ENCODE measurements at regions not wholly inside any gene's neighbourhood (a gene's known extent, or its start where the extent isn't known, plus 50 kb on each side); places are given as distances from the start of the nearest gene placed in this dataset.

DNA sequence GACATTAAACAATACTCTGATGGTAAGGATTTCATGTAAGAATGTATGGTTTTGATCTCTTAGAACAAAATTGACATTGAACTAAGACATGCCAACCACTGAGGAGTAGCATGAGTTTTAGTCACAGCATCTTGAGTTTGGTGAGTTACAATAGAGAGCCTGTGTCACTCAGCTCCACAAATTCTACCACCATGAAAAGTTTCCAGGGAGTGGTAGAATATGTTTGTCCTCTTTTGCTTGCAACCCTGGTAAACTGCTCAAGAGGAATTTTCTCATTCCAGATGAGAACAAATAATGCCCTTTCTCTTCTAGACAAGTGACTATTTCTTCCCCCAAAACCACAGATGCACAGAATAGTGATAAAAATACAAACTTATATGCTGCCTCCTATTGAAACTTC lies 502.0 kb upstream of the VRK2 start:
- in situ Hi-C loops (cut with MboI; ENCODE audit: low sequenced_read_pairs) = no loop called here

DNA sequence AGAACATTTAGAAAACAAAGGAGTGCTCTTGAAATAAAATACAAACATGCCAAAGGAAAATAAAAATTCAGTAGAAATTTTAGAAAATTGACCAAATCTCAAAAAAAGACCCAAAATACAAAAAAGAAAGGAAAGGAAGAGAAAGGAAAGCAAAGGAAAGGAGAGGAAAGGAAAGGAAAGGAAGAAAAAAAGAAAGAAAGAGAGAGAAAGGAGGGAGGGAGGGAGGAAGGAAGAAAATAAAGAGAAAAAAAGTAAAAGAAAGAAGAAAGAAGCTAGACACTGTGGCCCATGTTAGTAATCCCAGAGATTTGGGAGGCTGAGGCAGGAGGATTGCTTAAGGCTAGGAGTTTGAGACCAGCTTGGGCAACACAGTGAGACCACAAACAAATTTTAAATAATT lies 500.1 kb upstream of the VRK2 start:
- in situ Hi-C loops (cut with MboI; ENCODE audit: low sequenced_read_pairs) = no loop called here

DNA sequence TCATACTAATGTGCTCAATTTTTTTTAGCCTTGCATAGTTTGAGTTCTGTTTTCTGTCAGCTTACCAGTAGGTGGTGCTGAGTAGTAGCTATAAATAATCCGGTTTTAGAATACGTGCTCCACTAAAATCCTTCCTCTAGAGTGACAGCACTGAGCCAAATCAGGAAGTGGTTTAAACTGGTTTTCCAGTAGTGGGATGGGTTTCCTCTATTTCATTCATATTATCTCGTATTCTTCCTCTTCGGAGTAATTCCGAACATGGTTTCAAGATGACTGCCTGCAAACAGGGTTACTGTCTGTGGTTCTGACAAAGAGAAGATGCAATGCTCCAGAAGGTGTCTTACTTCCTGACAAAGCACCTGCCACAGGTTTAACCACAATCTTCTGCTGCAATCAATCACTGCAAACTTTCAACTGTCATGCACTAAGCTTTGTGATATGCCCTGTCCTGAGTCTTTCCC lies 496.9 kb upstream of the VRK2 start:
- in situ Hi-C loops (cut with MboI; ENCODE audit: low sequenced_read_pairs) = no loop called here

DNA sequence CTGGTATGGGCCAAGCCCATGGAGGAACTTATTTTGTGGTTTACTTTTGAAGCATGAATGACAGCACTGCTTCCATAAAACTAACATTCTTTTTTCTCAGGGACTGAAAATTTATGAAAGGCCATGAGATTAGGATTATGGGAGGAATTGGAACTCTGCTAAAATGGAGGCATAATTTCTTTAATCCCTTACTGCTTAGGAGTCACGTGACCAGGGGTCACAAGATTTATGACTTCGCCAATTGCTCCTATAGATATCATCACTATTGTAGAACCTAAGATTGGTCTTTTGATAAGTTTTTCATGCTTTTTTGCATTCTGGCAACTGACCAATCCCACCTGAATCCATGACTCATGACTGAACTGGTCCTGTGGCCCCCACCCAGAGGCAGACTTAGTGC lies 495.7 kb upstream of the VRK2 start:
- in situ Hi-C loops (cut with MboI; ENCODE audit: low sequenced_read_pairs) = no loop called here

DNA sequence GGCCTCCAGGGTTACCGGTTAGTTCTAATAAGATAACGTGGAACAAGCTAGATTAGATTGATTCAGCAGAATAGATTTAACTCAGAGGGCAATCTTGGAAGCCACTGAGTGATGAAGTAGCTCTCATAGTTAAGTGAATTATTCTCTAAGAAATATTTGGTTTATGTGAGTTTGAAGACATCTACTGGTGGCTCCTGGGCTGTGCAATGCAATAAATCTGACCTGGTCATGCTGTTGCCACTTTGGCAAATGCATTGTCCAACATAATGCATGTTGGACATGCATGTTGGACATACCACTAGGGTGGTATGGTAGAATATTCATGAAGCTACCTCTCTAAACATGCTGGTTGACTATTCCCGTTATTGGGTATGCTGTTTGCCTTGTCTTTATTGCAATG lies 493.7 kb upstream of the VRK2 start:
- in situ Hi-C loops (cut with MboI; ENCODE audit: low sequenced_read_pairs) = no loop called here

DNA sequence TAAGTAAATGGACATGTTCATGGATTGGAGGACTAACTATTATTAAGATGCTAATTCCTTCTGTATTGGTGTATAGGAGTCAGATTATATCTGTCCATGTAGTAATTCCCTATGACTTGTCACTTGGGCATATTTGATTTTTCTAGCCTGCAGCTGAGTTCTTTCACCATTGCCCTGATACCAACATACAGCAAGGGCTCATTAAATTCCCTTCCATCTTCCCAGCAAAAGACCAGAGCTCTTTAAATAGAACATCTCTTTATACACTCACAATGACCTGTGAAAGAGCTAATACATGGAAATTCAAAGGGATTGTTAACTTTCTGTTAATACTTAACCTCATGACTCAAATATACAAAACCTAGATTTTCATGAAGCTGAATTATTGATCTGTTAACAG lies 492.3 kb upstream of the VRK2 start:
- in situ Hi-C loops (cut with MboI; ENCODE audit: low sequenced_read_pairs) = no loop called here

DNA sequence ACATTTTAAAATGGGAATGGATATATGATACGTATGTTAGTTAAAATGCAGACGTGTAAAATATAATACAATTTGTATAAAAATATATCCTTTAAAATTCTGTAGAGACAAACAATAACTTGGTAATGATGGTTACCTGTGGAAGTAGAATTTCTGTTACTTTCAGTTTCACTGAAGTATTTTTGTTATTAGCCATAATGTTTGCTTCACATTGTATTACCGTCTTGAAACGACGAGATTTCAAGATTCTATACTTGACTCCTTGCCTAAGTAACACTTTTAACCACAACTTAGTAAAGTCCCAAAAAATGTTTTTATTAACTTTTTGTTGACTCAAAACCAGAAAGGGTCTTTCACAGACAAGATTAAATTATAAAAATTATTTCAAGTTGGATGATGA lies 488.3 kb upstream of the VRK2 start:
- in situ Hi-C loops (cut with MboI; ENCODE audit: low sequenced_read_pairs) = no loop called here

DNA sequence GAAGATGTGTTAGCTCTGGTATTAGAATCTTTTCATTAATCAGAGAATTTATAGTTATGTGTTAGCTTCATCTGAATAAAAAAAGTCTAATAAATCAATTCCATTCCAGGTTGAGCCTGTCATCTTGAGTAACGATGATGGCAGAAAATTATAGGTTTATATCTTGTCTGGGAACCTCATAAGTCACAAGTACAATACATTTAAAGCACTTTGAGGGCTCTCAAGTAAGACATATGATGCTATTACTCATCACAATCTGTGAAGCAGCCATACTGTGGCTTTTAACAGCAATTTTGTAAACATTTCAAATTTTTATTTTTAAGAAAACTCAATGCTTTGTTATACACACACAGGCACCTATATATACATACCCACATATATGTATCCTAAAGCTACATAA lies 484.1 kb upstream of the VRK2 start:
- in situ Hi-C loops (cut with MboI; ENCODE audit: low sequenced_read_pairs) = no loop called here

DNA sequence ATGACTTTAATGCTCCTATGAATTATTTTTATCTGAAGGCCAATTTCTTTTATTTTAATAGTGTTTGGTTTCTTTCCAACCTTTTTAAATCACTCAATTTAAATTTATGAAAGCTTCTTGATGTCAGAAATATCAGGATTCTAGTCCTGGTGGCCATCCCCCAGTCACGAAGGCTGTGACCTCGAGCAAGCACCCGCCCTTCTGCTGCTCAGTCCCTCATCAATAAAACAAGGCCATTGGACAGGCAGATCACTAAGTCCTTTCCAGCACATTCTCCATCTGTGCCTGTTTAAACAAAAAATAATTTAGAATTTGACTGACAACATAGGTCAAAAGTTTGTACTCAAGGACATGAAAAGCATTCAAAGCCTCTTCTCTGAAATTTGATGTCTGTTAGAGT lies 483.6 kb upstream of the VRK2 start:
- in situ Hi-C loops (cut with MboI; ENCODE audit: low sequenced_read_pairs) = no loop called here

DNA sequence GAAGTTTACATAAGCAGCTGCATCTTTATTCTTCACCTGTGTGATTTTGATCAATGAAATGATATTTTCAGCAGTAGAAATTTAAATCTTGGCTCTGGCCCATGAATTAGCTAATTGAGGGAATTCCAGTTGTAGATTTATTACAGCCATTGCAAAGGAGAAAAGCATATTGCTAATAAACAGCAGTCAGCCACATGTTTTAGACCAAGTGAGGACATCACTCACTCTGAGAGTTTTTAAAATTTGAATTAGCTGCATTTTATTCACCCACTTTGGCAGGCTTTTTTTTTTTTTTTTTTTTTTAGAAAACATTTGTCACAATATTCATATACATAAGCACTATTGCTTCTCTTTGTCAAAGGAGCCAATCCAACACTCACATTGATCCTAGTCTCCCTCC lies 479.4 kb upstream of the VRK2 start:
- in situ Hi-C loops (cut with MboI; ENCODE audit: low sequenced_read_pairs) = no loop called here

DNA sequence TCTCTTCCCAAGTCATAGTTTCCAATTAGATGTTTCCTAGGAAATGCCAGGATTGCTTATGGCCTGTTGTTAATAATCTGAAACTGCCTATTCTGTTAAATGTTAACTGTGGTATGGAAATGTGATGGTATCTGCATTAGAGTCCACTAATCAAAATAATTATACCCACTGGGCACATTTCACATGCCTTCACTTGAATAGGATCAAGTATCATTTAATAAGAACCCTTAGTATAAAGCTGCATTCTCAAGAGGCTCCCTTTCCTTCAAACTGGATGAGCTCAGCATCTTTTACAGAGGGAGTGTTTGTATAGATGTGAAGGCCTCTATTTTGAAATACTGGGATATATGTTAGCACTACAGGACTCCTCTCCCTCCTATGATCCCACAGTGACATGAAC lies 477.2 kb upstream of the VRK2 start:
- in situ Hi-C loops (cut with MboI; ENCODE audit: low sequenced_read_pairs) = no loop called here

DNA sequence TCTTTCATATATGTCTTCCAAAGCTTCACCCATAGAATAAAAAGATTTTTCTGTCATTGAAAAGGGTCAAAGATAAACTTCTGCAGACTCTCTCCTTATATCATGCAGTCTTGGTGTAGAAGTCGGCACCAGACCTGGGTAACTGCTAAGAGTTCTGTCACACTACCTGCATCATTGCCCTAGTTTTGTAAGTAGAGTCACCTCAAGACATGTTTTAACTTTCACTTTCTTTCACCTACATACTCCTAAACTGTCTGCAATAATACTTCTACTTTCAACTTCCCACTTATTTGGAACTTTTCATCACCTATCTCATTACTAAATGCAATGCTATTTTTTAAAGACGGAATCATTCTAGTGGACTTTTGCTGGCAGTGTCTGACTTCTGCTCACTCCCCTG lies 475.6 kb upstream of the VRK2 start:
- in situ Hi-C loops (cut with MboI; ENCODE audit: low sequenced_read_pairs) = no loop called here

DNA sequence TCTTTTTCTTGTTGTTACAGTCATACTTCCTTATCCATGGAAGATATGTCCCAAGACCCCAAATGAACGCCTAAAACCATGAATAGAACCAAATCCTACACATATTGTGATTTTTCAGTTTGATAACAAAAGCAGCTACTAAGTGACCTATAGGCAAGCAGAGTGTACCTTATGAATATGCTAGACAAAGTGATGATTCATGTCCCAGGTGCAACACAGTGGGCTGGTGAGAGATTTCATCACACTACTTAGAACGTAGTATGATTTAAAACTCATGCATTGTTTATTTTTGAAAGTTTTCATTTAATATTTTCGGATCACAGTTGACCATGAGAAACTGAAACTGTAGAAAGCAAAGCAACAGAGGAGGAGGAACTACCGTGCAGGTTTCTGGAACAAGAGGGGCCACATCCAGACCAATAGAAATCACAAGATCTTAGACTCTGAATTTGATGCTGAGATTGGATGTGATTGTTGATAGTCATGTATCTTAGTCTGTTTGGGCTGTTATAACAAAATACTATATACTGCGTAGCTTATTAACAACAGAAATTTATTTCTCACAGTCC lies 470.8 kb upstream of the VRK2 start:
- in situ Hi-C loops (cut with MboI; ENCODE audit: low sequenced_read_pairs) = no loop called here

DNA sequence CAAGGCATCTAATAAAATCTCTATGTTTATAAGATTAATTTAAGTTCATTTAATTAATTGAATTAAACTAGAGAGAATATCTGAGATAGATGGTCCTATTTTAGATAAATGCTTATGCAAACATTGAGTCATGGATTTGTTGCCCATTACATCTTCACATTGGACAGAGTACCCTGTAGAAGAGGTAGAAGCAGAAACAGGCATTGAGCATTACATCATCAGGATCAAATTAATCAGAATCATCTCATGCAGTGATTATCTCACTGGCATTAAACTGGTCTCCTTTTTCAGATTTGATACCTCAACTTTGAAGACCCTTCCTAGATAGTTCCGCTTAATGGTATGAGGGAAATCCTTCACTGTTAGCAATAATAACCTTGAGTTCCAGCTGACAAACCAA lies 469.6 kb upstream of the VRK2 start:
- in situ Hi-C loops (cut with MboI; ENCODE audit: low sequenced_read_pairs) = no loop called here

DNA sequence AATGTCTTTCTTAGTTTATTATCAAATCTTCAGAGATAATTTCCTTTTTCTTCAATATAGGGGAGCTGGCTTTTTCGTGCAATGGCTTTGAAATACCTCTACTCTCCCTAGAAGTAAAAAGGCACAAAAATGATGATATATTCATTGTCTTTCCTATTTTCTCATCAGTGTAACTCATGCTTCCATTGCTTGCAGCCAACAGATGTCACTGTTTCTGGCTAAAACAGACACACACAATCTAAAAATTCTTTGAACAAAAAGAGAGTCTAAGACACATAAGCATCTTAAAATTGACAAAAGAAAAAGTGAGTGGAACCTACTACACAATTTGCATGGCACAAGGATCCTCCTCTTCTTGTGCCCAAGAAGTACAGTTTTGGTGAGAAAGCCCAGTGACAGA lies 448.7 kb upstream of the VRK2 start:
- in situ Hi-C loops (cut with MboI; ENCODE audit: low sequenced_read_pairs) = no loop called here

DNA sequence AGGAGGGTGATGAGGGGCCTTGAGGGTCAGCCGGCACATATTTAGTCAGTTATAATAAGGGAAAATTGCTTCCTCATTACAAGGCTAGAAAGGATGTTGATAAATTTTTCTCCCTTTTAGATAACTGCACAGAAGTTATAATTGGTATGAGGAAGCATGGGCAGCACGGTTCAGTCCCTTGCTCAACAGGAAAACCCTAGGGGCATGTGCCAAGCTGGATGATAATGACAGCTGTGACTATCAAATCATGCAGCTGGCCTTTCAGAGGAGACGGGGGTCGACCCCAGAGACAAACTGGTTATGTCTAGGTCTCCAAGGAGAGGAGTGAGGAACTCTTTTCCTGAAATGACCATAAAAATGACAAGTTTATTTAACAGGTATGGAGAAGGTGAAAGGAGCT lies 448.1 kb upstream of the VRK2 start:
- in situ Hi-C loops (cut with MboI; ENCODE audit: low sequenced_read_pairs) = no loop called here

DNA sequence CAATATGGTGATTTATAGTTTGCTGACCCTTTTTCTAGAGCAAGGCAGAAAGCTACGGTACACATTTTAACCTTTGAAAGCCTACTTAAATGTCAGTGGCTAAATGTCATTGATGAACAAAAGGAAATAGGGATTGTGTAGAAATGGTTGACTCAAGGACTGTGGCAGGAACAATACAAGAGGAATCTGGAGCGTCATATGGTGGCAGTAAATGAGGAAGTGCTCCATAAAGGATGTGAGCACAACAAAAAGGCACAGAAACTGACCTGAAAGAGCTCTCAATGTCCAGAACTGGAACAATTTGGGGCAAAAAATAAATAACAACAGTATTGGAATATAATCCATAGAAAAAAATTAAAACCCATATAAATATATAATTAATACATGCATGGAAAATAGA lies 443.9 kb upstream of the VRK2 start:
- in situ Hi-C loops (cut with MboI; ENCODE audit: low sequenced_read_pairs) = no loop called here

DNA sequence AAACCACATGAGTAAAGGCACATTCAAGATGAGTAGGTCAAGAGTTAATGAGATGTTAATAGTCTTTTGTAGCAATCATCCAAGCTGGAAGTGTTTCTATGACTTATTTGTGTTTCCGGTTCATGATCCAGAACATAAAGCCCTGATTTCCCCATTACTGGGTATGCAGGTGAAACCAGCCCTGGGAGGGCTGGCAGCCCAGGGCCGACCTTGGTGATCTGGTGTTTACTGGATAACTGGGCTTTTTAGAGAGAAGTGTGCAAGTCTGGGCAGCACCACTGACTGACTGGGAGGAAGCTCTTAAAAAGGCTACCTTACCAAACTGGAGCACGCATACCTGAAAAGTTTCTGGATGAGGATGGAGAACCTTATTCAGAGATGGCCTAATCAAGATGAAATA lies 431.6 kb upstream of the VRK2 start:
- in situ Hi-C loops (cut with MboI; ENCODE audit: low sequenced_read_pairs) = no loop called here

DNA sequence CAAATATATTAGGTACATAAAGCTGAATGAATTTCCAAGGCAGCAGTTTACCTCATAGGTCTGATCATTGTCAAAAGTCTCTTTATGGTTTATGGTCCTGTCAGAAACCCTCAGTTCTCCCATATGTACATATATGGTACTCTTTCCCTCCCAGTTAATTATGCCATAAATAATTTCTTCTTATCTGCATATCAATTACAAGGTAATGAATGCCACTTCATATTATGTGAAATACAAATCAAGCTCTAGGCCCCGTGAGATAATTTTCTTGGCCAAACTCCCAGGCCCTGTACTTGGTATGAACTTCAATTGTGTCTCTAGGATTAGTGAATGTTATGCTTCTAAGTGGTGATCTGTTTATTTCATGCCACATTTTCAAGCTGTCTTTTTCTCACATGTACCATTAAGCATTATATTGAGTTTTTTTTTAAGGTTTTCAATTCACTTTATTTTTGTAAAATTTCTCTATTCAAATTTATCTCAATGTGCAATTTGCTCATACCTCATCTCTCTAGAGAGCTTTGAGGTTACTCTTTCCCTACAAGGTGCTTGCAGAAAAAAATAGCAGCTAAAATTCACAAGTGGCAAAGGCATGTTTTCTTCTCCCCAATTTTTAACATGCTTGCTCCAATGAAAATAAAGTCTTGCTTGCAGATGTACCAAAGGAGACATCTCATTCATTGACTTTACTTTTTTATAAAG lies 430.6 kb upstream of the VRK2 start:
- in situ Hi-C loops (cut with MboI; ENCODE audit: low sequenced_read_pairs) = no loop called here

DNA sequence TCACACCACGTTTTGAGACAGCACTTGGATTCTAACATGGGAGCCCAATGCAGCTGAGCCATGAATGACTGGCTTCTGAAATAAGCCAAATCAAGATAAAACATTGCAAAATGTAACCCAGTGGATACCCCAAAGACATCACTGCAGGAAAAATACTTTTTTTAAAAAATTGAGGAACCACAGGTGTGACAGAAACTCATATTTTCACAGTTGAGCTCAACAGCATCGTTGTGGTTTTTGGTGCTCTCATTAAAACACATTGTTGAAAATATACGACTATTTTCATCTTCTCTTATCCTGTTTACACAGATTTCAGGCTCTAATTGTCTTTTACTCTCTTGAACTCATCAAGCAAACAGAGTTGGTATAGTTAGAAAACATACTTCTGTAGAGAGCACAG lies 429.3 kb upstream of the VRK2 start:
- in situ Hi-C loops (cut with MboI; ENCODE audit: low sequenced_read_pairs) = no loop called here

DNA sequence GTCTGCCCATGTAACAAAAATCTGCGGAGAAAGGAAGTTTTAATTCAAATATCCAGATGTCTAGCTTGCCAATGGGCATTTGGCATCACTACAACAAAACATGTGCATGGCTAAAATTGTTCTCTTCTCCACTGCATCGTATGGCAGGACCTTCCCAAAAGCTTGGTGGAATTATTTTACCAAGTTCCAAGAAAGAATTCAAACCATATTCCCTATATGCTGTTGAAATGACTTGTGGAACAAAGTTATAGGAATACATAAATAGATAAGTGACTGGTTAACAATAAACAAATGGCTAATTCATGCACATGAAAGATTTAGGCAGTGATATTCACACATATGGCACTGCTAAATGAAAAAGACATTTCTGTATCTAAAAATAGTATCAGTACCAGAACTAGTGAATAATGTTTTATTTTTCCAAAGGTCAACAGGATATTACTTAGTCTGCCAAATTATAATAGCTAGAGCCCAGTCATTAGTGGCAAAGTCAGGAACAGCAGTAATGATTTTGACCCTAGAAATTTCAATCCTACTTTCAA lies 425.4 kb upstream of the VRK2 start:
- in situ Hi-C loops (cut with MboI; ENCODE audit: low sequenced_read_pairs) = no loop called here

DNA sequence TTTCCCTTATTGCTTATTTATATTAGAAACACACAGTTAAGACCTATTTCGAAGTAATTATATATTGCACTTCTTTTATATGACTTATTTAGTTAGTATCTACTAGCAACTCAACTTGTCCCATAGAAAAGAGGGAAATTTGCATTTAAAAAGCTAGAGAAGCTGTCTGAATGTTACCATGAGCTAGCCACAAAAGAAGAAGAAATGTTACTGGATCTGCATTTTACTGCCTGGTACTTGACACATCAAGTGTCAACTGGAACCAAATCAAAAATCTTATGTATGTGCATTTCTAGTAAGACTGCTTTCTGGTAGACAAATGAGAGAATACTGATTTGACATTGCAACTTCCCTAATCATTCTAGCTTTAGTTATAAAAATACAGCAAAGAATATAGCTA lies 424.6 kb upstream of the VRK2 start:
- in situ Hi-C loops (cut with MboI; ENCODE audit: low sequenced_read_pairs) = no loop called here

DNA sequence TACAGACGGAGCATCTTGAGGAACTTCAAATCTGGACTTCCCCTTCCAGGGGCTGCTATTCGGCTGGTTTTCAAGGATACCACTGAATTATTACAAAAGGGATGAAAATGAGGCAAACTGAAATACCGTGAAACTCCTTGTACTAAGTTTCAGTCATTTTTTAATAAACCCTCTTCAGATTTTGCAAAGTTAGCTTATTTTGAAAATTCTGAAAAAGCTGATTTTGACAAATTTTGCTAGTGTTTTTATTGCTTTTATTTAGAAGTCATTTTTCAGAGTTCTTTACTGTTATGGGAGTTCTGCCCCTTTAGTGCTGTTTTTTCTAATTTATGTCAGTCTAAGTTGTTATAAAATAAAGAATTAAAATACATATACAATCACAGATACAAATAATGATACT lies 390.4 kb upstream of the VRK2 start:
- in situ Hi-C loops (cut with MboI; ENCODE audit: low sequenced_read_pairs) = no loop called here
